ENCODE measurements at regions not wholly inside any gene's neighbourhood (a gene's known extent, or its start where the extent isn't known, plus 50 kb on each side); places are given as distances from the start of the nearest gene placed in this dataset.
"Not testable (repeated sequence)": the region's sequence is repeated elsewhere in the genome, so short reads cannot be mapped to it uniquely, and the experiment has no call there.

DNA sequence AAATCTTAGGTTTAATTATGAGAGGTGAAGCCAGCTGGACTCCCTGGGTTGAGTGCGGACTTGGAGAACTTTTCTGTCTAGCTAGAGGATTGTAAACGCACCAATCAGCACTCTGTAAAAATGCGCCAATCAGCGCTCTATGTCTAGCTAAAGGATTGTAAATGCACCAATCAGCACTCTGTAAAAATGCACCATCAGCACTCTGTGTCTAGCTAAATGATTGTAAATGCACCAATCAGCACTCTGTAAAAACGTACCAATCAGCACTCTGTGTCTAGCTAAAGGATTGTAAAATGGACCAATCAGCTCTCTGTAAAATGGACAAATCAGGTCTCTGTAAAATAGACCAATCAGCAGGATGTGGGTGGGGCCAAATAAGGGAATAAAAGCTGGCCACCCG, 345.1 kb upstream of the POT1 start:
- TF ChIP-seq, protein P1, sequence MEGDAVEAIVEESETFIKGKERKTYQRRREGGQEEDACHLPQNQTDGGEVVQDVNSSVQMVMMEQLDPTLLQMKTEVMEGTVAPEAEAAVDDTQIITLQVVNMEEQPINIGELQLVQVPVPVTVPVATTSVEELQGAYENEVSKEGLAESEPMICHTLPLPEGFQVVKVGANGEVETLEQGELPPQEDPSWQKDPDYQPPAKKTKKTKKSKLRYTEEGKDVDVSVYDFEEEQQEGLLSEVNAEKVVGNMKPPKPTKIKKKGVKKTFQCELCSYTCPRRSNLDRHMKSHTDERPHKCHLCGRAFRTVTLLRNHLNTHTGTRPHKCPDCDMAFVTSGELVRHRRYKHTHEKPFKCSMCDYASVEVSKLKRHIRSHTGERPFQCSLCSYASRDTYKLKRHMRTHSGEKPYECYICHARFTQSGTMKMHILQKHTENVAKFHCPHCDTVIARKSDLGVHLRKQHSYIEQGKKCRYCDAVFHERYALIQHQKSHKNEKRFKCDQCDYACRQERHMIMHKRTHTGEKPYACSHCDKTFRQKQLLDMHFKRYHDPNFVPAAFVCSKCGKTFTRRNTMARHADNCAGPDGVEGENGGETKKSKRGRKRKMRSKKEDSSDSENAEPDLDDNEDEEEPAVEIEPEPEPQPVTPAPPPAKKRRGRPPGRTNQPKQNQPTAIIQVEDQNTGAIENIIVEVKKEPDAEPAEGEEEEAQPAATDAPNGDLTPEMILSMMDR (IDR thresholded peaks at IDR 0.05): not testable (repeated sequence)
- not testable (repeated sequence) for TF ChIP-seq POLR2A (IDR thresholded peaks at IDR 0.05)

Measured in testis (tissue), 2 donors.